ENCODE measurements at regions not wholly inside any gene's neighbourhood (a gene's known extent, or its start where the extent isn't known, plus 50 kb on each side); places are given as distances from the start of the nearest gene placed in this dataset.

- TF ChIP-seq CTCF (IDR thresholded peaks at IDR 0.05) (no peak), POLR2A (IDR thresholded peaks at IDR 0.05) (no peak)
Measured at GRCh38 chr2:163812926-163813520, 77.2 kb upstream of the FIGN start.

Measured in testis (tissue), 2 donors.